GM18867 (cell line): ENCODE measurements at regions not wholly inside any gene's neighbourhood (a gene's known extent, or its start where the extent isn't known, plus 50 kb on each side); places are given as distances from the start of the nearest gene placed in this dataset.
"Not testable (repeated sequence)": the region's sequence is repeated elsewhere in the genome, so short reads cannot be mapped to it uniquely, and the experiment has no call there.

Source experiments
- ATAC-seq: cut with Tn5 transposase; IDR thresholded peaks from one replicate; pipeline ENCODE4 v1.9.1; 2021; ENCODE audit warnings: mild to moderate bottlenecking, moderate library complexity; ENCODE audit not compliant: unreplicated experiment

DNA sequence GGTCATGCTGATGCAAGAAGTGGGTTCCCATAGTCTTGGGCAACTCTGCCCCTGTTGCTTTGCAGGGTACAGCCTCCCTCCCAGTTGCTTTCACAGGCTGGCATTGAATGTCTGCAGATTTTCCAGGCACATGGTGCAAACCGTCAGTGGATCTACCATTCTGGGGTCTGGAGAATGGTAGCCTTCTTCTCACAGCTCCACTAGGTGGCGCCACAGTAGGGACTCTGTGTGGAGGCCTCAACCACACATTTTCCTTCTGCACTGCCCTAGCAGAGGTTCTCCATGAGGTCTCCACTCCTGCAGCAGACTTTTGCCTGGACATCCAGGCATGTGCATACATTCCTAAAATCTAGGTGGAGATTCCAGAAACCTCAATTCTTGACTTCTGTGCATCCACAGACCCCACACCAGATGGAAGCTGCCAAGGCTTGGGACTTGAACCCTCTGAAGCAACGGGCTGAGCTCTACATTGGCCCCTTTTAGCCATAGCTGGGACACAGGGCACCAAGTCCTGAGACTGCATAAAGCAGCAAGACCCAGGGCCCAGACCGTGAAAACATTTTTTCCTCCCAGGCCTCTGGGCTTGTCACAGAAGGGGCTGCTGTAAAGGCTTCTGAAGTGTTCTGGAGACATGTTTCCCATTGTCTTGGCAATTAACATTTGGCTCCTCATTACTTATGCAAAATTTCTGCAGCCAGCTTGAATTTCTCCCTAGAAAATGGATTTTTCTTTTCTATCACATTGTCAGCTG lies 466.2 kb upstream of the PBX1 start:
- ATAC-seq, result no peak

DNA sequence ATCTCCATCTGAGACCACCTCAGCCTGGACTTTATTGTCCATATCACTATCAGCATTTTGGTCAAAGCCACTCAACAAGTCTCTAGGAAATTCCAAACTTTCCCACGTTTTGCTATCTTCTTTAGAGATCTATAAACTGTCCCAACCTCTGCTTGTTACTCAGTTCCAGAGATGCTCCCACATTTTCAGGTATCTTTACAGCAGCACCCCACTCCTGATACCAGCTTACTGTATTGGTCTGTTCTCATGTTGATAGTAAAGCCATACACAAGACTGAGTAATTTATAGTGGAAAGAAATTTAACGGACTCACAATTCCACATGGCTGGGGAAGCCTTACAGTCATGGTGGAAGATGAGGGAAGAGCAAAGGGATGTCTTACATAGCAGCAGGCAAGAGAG lies 465.4 kb upstream of the PBX1 start:
- no peak for ATAC-seq

DNA sequence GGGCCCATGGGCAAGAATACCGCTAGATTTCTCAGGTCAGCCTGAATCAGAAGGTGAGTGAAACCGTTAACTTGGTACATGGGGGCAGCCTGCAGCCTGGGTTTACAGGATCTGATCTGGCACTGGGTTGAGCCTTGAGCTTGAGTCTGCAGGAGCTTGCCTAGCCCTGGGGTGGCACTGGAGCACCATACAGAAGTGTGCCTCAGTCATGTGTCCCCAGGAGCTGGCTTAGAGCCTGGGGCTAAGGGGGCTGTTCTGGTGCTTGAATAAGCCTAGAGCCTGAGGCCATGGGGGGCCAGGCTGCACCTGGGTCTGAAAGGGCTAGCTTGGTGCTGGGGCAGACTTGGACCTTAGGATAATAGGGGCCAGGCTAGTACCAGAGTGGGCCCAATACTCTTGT lies 457.2 kb upstream of the PBX1 start:
- no peak for ATAC-seq

DNA sequence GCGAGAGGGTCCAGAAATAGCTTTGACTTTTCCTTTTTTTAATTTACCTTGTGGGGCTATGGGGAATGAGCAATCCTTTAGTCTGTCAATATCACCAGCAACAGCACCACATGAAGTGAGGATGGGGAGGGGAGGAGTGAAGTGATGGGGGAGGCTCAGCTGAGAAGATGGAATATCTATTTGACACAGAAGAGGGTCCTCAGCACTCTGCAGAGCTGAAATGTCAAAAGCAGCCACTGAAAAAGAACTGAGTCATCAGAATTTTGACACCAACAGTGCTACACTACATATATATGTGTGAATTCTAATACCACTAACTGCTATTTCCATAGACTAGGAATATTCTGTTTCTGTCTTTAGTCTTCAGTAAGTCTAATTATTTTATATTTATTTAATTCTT lies 427.0 kb upstream of the PBX1 start:
- no peak for ATAC-seq

DNA sequence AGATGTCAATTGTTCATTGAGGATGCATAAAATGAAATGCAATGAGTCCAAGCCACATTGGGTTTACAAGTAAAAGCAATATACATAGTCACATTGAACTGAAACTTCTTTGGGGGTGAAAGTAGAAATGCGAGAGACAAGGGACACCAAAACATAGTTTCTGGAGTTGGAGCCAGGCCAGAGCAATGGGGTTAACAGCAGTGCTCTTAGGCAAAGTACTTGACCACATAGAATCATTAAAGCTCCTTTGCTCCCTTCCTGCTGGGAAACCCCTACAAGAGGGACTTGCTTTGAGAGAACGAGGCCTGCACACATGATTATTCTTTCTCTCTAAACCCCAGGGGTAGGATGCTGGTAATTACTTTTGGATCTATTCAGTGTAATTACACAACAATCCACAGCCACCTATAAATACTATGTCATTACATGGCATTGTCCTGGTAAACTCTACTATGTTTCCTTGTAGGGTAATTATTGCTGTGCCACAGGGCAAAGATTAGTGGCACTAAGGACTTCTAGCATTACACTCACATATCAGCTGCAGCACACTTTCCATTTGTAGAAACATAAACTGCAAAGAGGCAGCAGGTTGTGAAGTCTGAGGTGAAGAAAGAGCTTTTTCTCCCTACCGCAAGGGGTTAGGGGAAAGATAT lies 421.6 kb upstream of the PBX1 start:
- peak; percentile 73 for ATAC-seq

DNA sequence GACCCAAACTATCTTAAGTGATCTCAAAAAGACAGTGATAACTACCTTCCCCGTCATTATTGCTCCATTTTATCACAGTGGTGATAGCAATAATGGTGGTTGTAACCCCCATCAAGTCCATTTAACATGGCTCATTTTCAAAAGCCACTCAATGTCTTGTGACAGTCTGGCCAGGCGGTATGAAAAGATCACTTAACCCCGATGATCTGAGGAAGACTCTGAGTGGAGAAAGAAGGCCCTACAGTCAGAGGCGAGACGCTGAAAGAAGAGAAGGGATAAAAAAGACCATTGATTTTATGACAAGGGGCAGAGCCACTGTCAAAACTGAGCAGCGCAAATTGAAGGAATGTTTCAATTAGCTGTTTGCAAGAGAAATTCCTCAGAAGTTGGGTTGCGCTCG lies 417.2 kb upstream of the PBX1 start:
- ATAC-seq, result no peak

DNA sequence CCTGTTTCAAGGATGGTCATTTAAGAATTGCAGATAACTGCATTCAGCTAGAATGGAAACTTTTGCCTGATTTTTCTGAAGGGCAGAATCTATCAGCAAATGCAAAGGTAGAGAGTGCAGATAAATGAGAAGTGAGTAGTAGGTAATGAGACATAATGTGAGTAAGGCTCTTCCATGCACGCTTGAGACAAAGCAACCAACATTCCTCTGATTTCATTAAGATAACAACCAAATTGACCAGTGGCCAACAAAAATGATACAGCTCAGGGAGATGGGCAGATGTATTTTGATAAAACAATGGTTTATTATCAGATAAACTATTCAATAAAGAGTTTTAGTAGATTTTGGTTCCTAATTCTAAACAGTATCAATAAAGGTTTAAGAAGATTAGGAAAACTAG lies 404.4 kb upstream of the PBX1 start:
- no peak for ATAC-seq

DNA sequence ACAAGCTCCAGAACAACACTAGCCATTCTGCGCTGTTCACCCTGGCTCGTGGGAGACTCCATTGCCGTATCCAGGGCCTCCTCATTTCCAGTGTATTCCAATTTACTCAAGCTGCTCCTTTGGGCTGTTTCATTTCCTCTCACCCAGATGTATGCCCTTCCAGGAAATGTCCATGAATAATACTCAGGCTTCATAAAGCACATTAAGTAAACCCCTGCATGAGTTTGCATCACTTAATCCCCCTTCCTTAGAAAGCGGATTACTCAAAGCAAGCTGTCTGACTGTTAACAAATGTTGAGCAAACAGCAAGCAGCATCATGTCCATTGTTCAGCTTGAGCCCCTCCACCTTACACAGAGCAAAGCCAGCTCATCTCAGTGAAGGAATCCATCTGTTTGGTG lies 403.6 kb upstream of the PBX1 start:
- ATAC-seq, result no peak

DNA sequence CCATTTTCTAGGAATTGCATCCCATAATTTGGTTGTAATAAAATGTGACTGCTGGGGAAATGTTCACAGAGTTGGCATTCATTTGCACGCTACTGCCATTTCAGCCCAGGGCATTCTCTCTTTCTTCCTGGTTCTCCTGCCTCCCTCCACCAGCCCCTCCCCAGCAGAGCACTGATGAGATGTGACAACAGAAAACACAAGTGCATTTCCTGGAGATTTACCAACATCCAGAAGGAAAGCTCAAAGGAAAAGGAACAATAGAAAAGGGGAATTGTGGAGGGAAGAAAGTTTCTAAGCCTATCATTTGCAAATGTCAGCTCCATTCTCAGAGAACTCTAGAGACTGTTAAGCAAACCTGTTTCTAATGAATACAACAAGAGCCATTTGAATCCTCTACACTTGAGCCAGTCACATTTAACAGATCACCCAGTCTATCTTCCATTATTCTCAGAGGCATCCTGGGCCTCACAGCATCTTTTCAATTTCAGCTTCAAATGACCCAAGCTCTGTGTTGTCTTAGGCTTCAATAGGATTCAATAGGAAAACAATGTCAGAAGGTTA lies 395.6 kb upstream of the PBX1 start:
- ATAC-seq, result no peak

DNA sequence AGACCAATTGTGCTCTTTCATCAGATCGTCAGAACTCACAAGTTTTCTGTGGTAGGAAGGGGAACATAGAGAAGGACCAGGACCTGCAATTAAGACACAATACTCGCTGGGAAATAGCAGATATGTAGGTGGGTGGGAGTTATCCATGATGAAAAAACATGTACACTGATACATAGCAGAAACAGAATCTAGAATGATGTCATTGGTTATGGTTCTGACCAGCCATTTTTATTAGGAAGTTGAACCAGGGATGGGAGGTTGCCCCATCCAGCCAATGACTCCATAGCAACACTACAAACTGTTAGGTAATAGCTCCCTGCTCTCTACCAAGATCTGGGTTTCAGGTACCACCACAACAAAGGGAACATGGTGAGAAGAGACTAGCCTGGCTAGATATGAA lies 393.5 kb upstream of the PBX1 start:
- no peak for ATAC-seq

DNA sequence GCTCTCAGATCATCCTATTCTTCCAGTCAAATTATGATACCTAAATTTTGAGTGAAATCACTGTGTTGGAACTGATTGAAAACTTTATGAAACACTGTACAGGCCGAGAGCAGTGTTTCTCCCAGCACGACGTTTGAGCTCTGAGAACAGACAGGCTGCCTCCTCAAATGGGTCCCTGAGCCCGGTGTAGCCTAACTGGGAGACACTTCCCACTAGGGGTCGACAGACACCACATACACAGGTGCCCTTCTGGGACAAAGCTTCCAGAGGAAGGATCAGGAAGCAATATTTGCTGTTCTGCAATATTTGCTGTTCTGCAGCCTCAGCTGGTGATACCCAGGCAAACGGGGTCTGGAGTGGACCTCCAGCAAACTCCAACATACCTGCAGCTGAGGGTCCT lies 392.5 kb upstream of the PBX1 start:
- ATAC-seq, result not testable (repeated sequence)

DNA sequence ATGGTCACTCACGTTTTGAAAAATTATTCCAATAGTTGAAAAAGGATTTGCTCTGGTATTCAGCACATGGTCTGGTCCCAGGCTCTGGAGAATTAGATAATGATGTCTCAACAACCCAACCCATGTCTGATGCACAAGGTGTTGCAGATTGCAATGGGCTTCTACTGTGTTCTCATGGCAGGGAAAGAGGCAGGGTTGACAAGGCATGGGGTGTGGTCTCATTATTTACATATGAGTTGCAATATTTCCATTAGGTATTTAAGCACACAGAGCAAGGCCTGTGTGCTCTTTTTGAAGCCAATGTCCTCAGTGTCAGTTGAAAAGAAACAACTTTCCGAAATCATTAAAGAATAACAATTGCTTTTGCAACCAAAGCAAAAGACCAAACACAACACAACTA lies 381.9 kb upstream of the PBX1 start:
- no peak for ATAC-seq

DNA sequence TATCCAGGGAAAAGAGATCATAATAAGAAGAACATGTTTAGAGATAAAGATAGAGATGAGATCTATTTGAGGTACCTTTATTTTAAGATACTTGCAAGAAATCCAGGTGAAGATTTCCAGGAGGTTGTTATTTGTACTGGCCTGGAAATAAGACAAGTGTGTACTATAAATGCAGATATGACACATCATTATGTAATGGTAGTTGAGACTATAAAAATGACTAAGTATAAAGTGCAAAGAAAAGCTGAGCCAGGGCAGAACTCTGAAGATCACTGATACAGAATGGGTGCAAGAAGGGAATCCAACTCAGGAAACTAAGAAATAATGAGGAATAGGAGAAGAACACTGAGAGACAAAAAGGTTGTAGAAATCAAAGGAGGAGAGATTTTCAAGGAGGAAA lies 378.2 kb upstream of the PBX1 start:
- no peak for ATAC-seq

DNA sequence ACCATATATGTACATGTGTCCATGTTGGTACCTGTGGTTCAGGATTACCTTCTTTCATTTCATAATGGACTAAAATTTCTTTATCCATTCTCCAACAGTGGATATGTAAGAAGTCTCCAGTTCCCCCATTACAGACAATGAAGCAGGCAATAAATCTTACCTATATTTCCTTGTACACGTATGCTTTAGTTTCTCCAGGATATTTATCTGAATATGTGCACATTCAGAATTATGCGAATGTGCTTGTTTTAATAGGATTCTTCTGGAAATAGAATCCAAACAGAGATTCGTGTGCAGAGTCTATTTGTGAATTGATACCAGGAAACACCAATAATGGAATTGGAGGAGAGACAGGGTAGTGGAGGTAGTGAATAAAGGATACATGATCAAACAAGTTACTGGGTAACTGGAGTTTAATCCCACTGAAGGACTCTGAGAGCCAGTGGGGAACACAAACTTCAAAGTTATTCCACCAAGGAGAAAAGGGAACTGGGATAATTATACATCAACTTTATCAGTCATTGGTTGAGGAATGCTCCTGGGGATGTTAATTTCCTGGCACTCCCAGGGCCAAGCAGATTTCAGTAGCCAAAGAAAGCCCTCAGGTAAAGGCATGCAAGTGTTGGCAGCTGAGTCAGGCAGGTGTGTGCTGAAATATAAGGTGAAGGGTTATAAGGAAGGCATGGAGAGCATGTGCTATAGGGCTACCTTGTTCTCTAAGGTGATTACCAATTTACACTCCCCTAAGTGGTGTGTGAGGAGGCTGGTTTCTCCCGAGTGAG lies 374.9 kb upstream of the PBX1 start:
- no peak for ATAC-seq

DNA sequence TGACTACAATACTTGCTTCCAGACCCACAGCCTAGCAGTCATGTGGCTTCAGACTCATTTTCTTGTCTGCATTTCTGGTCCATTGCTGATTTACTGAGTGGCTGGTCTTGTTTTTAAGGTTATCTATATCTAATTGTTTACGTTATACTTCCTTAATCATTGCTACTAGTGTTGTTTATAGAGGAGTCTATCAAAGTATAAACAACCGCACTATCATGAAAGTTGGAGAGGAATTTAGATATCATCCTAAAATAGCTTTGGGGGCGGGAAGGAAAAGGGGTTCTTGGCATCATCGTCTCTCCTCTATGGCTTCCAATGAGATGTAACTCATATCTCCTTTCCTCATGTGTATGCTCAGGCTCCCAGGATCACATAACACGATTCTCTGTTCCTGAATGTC lies 372.1 kb upstream of the PBX1 start:
- no peak for ATAC-seq

DNA sequence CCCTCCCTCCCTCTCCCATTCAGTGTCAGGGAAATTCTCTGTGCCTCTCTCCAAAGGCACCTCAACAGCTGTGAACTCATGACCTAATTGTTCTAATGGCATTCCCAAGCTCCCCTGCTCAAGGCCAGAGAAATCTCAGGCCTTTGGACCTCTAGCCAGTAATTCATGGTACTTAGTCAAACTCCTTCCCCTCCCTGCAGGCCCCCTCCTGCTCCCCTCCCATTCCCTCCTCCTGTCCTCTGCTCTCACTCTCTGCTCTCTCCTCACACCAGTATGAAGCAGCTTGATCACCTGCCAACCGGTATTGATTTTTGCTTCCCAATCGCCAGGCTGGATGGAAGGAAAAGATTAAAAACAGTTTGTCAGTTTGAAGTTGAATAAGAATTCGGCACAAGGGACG lies 370.5 kb upstream of the PBX1 start:
- no peak for ATAC-seq

DNA sequence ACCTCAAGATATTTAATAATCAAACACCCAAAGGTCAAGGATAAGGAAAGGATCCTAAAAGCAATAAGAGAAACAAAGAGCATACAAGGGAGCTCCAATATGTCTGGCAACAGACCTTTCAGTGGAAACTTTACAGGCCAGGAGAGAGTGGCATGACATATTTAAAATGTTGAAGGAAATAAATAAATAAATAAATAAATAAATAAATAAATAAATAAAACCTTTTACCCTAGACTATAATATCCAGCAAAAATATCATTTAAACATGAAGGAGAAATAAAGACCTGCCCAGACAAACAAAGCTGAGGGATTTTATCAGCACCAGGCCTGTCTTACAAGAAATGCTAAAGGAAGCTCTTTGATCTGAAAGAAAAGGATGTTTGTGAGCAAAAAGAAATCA lies 367.8 kb upstream of the PBX1 start:
- no peak for ATAC-seq

DNA sequence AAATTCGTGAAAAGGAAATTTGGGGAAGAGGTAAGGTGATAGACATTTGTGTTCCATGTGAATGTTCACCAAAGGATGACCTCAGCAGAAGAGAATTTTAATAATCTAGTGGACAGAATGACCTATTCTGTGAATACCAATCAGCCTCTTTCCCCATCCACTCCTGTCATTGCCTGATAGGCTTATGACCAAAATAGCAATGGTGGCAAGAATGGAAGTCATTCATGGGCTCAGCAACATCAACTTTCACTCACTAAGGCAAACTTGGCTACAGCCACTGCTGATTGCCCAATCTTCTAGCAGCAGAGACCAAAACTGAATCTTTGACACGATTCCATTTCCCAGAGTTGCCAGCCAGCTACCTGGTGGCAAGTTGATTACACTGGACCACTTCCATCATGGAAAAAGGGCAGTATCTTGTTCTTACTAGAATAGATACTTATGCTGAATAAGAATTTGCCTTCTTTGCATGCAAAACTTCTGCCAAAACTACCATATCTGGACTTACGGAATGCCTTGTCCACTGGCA lies 348.7 kb upstream of the PBX1 start:
- ATAC-seq, result no peak

DNA sequence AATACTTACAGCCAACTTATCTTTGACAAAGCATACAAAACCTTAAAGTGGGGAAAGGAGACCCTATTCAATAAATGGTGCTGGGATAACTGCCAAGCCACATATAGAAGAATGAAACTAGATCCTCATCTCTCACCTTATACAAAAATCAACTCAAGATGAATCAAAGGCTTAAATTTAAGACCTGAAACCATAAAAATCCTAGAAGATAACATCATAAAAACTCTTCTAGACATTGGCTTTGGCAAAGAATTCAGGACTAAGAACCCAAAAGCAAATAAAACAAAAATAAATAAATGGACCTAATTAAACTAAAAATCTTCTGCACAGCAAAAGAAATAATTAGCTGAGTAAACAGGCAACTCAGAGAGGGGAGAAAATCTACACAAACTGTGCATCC lies 335.6 kb upstream of the PBX1 start:
- ATAC-seq, result no peak

DNA sequence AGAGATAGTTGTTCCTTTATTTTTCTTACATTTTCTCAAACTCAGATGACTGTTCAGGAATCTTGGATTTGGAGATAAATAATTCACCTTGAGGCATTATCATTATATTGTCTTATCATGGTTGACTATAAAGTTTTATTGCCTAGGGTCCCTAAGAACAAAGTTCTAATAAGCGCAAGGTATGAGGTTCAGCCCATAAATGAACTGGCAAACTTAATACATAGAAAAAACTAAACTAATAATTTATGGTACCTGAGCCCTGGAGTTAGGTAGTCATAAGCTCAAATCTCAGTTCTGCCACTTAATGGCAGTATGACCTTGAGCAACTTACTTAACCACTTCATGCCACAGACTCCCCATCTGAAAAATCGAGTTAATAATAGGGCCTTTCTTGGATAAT lies 334.0 kb upstream of the PBX1 start:
- no peak for ATAC-seq

DNA sequence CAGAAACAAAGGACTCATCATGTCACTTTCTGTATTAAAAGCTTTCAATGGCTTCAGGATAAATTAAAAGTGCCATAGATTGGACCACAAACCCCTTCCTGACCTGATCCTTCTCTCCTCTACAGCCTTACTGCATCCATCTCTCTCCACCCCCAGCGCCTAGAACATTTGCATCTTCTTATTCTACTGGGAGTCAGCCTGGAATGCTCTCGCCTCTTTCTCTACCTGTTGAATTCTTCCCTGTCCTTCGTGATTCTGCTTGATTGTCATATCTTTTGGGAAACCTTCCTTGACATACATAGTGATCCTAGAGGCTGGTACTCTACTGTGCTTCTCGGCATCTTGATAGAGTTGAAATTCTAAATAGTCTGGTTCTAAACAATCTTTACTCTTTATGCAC lies 332.0 kb upstream of the PBX1 start:
- ATAC-seq, result no peak

DNA sequence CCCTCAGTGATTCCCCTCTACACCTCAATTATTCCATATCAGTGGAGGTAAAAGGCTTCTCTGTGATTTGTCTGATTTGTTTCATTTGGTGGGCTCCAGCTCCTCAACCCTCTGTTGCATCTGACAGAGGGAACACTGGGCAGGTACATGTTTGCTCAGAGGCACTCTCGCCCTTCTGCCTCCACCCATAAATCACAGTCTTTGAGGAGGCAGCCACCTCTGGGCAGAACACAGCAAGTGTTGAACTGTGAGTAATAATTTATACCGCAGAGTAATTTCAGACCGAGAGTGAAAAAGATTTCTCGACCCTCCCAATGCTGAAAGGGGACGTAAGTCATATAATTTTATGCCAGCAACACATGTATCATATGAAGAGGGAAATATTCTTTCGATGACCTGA lies 330.1 kb upstream of the PBX1 start:
- ATAC-seq, result no peak
